ENCODE measurements at regions not wholly inside any gene's neighbourhood (a gene's known extent, or its start where the extent isn't known, plus 50 kb on each side); places are given as distances from the start of the nearest gene placed in this dataset.
A peak's percentile ranks its signal among the peaks of the same experiment; 100 is the strongest.
"Not testable (repeated sequence)": the region's sequence is repeated elsewhere in the genome, so short reads cannot be mapped to it uniquely, and the experiment has no call there.

DNA sequence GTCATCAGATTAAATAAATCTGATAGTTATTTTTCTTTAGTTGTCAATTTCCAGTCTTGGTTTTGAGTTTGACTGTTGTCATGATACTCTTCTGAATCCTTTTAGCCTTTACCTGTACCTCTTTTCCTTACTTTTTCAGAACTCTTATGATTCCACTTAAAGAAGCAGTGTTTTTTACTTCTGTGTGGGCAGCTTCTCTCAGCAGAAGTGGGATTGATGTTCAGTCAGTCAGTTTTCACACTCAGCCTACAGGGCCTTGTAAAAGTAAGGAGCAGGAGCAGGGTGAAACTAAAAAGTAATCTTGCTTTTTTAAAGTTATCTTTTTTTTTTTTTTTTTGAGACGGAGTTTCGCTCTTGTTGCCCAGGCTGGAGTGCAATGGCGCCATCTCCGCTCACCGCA, 75.1 kb downstream of the HAUS1 start:
- no peak for DNase-seq (ENCODE audit: low spot score)

DNA sequence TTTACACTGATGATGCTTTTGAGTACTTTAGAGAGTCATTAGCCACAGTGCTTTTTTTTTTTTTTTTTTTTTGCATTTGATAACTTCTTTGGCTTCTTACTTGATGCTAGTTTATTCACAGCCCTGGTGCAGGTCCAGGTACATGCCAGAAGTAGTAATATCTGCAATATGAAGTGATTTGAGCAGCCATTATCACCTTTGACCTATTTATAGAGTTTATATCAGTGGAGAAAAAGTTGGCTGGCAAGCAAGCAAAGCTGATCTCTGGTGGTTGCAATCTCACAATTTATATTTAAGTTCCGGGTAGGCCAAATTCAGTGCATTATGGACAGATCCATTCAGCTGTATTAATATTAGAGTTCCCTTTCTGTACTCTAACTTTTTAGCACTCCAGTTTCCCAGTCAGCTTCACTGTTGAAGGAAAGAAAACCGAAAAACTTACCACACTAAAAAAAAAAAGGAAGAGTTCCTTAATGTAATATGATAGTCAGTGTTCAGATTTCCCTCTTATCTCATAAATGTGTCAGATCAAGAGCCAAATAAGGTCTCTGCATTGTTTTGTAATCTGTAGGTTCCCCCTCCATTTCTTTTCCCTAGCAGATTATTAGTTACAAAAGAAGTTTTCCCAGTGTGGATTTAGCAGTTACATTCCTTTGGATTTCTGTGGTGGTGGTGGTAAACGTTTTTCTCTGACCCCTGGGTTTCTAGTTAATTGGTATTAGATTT, 78.6 kb downstream of the HAUS1 start:
- DNase-seq (ENCODE audit: low spot score) = no peak

DNA sequence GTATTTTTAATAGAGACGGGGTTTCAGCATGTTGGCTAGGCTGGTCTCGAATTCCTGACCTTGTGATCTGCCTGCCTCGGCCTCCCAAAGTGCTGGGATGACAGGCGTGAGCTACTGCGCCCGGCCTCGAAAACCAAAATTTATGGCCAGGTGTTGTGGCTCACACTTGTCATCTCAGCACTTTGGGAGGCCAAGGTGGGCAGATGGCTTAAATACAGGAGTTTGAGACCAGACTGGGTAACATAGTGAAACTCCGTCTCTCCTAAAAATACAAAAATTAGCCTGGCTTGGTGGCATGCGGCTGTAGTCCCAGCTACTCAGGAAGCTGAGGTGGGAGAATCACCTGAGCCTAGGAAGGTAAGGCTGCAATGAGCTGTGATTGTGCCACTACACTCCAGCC, 80.1 kb downstream of the HAUS1 start:
- DNase-seq (ENCODE audit: low spot score) = not testable (repeated sequence)

DNA sequence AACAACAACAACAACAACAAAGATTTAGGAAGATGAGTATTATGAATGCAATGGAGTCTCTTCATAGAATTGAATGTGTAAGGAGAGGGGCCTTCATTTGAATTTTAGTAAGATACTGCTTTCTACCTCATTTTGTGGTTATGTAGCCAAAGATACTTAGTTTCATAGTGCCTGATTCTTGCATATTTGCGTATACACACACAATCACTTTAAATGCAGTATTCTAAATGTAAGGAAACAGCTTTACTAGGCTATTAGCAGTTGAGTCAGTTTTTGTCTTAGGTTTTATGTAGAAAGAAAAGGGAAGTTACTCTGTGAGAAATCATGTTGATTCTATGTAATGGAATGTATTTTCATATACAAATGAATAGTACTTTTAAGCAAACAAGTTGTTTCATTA, 80.5 kb downstream of the HAUS1 start:
- no peak for DNase-seq (ENCODE audit: low spot score)

DNA sequence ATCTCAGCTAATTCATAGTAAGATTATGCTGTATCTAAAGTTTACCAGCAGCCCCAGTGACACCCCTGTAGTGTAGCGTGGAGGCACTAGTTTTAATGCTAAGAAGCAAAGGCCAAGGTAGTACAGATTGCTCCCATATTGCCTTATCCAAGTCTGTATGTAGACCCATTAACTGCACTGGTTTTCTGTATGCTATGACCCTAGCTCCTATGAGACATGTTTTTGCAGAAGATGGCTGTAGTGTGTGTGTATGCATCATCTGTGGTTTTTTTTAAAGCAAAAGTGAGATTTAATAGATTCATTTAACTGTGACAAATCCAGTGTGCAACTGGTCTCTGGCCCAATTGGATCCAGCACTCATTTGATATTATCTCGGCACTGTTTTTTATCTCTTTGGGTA, 86.5 kb downstream of the HAUS1 start:
- DNase-seq (ENCODE audit: low spot score) = no peak

DNA sequence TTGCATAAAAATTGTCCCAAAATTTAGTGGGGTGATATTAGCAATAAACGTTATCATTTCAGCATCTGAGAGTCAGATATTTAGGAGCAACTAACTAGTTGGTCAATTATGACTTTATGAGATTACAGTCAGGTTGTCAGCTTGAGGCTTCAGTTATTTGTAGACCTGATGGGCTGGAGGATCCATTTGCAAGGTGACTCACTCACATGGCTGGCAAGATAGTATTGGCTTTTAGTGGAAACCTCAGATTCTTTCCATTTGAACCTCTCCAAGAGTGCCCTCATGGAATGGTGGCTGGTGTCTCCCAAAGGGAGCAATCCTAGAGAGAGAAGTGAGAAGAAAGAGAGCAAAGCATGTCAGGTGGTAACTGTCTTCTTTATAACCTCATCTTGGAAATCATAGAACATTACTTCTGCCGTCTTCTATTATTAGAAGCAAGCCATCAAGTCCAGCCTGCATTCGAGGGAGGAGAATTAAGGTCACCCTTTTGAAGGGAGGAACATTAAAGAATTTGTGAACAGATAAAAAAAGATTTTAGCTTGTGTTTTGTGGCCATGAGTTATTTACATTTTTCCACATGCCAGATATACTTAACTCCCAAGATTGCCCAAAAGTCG, 92.5 kb downstream of the HAUS1 start:
- no peak for DNase-seq (ENCODE audit: low spot score)

DNA sequence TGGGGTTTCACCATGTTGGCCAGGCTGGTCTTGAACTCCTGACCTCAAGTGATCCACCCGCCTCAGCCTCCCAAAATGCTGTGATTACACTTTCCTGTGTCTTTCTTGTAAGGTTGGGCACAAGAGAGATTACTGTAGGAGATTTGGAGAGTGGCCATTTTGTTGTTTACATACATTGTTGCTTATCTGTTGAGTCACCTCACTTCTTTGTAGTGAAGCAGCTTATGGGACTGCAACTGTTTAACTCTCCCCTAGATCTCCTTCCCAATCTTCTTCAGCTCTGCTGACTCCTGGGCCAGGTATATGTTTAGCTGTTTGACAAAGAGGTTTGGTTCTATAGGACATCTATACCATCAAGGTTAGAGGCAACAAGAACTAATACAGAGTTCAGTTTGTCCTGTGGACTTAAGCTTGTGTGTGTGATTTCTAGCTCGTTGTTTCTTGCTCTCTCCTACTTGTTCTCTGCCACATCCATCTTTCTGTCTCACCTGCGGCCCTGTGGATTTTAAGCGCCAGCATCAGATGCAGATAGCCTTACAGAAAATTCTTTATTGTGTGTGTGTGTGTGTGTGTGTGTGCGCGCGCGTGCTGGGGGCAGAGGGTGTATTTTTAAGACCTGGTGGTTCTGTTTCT, 95.4 kb downstream of the HAUS1 start:
- DNase-seq (ENCODE audit: low spot score) = no peak

DNA sequence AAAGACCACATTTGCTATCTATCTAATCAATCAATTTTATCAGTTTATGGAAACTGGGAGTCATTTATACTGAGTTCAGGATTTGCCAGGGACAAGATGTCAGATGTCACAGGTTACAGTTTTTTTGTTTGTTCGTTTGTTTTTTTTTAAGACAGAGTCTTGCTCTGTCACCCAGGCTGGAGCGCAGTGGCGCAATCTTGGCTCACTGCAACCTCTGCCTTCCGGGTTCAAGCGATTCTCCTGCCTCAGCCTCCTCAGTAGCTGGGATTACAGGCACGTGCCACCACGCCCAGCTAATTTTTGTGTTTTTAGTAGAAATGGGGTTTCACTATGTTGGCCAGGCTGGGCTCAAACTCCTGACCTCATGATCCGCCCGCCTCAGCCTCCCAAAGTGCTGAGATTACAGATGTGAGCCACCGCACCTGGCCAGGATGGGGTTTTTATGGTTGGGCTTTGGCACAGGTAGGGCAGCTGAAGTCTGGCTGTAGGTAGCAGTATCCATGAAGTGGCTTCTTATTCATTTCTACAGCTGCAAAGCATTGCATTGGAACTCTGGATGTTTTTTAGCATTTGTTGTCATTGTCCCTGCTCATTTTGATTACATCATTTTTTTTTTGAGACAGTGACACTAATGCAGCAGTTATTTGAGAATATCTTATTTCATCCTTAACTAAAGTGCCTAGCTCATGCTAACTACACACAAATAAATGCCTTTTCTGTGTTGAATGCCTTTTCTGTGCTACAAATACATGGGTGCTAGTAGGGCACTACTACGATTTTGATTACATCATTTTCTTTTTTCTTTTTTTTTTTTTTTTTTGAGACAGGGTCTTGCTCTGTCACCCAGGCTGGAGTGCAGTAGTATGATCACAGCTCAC, 96.2 kb downstream of the HAUS1 start:
- not testable (repeated sequence) for DNase-seq (ENCODE audit: low spot score)

DNA sequence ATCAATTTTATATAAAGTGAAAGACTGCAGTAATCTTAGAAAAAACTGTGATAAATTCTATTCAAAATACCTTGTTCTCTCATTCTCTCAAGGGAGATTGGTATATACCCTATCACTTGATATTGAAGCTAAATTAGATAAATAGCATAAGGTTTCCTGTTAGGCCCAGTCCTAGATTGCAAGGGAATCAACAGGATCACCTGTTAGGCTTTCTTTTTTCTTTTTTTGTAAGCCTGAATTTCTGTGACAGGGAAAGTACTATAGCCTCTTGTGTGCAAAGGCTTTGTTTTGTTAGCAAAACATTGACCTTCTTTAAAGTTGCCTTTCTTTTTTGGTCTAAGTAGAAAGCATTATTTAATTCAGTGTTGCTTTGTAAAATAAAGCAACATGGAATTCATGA, 100.0 kb downstream of the HAUS1 start:
- DNase-seq (ENCODE audit: low spot score) = no peak

DNA sequence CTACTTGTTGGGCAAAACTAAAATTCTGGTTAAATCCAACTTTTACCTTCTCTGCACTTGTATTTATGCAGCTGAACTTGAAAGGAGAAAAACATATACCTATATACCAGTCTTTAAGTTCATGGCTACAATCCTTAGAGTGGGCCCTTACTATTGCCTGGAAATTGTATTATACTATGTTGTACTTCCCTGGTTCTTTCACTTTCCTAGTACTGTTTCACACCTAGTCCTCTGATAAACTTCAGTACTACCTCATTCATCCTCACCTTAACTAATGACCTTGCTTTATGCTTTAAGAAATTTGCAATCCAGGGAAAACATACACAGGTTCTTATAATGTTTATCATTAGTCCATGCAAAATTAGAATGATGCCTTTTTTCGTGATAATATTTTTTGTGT, 103.8 kb downstream of the HAUS1 start:
- no peak for DNase-seq (ENCODE audit: low spot score)

DNA sequence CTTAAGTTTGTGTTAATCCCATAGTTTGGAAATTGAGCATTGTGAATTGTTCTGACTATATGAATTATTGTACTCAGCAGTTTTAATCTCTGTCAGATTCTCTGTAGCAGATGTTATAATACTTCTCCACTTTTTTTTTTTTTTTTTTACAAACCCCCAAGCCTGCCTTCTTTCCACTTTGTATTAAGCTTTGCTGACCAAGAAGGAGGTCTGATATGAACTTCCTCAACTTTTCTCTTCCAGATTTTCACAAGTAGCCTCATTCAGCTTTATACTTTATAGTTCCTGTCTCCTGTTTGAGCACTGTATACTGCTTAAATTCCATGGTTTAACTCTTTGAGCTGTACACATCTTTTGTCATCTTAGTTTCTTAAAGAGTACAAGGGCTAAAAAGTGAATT, 105.0 kb downstream of the HAUS1 start:
- DNase-seq (ENCODE audit: low spot score) = no peak

DNA sequence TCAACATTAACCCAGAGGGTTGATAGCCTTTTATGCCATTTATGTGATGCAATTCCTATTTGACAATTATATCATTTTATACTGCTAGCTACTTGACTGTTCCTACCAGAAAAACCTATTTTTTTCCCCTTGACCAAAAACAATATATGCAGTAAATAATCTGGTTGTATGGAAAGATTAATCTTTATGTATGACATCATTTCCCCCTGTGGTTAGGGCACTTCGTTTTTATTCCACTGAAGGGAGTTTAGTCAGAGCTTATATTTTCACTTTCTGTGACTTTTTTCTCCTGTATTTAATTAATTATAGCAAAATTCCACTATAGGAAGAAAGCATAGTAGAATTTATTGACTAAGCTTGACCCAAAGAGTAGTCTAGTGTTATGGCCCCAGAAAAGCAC, 107.6 kb downstream of the HAUS1 start:
- DNase-seq (ENCODE audit: low spot score) = no peak

DNA sequence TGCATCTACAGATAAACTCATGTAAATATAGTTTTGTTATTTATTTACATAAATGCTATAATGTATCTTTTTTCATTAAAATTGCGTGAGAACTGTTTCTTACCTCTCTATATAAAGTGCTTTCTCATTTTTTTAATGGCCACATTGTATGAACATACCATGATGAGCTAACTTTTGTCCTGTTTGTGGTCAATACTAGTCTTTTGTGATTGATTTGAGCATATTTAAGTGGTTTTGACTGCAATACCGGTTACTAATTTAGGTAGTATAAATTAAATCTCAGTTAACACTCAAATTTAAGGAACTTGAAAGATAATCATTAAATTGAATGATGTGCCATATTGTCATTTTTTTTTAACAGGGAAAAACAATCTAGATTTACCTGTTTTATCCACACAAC, 108.2 kb downstream of the HAUS1 start:
- DNase-seq (ENCODE audit: low spot score) = no peak

DNA sequence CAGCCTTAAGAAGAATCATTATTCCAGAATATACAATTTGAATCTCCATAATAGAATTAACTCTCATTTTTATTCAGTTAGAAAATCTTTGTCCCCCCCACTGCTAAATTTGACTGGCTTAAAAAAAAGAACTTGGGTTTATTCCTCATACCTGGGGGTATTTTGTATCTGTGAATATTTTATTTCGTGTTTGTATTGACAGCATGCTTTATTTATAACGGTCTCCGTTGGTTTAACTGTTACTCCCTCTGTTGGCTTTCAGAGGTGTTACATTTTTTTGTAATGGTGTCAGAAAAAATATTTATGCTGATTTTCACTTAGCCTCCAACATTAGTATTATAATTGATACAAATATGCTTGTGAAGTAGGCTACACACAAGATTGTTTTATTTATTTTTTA, 109.1 kb downstream of the HAUS1 start:
- DNase-seq (ENCODE audit: low spot score) = peak; percentile 38

DNA sequence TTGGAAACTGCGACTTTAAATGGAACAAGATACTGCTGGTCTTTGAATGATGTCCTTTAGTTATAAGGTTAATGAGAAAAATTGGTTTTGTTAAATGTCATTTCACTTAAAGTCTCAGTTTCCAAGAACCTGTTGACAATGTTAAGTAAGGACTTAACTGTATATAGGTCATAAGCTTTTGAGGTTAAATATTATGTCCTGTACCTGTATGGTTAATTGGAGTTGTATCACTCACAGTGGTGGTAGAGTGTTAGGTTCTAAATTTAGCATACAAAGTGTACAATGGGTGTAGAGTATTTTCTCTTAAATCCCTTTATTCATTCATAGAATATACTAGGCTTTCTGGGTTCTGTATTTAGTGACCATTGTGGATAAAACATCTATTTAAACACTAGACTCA, 110.2 kb downstream of the HAUS1 start:
- no peak for DNase-seq (ENCODE audit: low spot score)

DNA sequence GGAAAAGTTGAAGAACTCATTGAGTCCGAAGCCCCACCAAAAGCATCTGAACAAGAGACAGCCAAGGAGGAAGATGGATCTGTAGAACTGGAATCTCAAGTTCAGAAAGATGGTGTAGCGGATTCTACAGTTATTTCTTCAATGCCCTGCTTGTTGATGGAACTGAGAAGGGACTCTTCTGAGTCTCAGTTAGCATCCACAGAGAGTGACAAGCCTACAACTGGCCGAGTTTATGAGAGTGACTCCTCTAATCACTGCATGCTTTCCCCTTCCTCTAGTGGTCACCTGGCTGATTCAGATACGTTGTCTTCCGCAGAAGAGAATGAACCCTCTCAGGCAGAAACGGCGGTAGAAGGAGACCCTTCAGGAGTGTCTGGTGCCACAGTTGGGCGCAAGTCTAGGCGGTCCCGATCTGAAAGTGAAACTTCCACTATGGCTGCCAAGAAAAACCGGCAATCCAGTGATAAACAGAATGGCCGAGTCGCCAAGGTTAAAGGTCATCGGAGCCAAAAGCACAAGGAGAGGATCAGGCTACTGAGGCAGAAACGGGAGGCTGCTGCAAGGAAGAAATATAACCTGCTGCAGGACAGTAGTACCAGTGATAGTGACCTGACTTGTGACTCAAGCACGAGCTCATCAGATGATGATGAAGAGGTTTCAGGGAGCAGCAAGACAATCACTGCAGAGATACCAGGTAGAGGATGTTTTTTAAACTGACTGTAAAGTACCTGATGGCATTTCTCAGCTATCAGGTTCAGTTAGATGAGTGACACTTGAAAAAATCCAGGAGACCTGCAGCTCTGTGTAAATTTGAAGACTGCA, 111.9 kb downstream of the HAUS1 start:
- DNase-seq (ENCODE audit: low spot score) = no peak

DNA sequence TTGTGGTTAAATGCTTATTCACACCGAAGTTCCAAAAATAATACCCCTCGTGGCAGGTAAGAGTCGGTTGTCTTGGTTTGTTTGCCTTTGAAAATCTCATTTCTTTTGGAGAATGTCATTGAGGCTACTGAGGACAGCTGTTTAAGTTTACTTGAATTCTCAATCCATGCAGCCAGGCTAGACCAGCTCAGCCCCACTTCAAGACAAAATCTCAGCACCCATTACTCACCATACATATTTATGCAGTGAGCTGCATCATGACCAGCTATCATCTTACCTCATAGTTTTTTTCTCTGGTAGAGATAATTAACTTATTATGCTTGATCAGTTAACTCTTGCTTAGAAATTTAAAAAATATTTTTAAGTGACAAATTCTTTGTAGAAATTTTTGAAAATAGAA, 115.9 kb downstream of the HAUS1 start:
- DNase-seq (ENCODE audit: low spot score) = peak; percentile 71

DNA sequence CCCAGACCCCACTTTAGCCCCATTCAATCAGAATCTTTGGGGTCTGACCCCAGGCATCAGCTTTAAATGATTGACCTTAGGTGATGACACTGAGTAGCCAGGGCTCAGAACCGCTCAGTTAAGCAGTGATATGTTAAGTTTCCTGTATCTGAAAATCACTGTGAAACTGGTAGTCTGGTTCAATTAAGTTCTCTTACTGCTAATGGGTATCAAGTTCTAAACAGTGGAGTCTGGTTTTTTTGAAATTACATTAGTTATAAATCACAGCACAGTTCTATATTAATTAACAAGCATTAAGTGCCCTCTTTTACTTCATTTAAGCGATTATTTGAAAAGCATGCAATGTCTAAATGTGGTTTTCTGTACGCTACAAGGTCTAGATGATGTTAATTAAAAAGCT, 117.9 kb downstream of the HAUS1 start:
- DNase-seq (ENCODE audit: low spot score) = no peak

DNA sequence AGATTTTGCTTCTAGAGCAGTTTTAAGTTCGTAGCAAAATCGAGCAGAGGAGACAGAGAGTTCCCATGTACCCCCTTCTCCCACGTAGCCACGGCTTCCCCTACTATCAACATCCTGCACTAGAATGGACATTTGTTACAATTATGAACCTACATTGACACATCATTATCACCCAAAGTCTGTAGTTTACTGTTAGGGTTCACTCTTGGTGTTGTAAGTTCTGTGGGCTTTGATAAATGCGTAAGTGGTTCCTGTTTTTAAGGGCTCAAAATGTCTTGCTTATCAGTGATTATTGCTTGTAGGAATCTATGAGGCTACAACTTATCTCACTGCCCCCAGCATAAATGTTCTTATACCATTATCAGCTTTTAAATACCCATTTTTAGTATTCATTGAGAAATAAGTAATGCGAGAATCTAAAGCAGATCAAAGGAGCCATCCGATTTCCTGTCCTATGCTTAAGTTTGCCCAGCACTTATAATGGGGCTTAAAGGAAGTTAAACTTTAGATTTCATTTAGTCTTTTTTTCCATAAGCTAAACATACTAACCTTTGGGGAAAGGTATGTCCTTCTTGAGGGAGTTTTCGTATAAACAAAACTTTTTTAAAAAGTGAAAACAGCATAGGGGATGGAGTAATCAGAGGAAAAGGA, 118.7 kb downstream of the HAUS1 start:
- no peak for DNase-seq (ENCODE audit: low spot score)

DNA sequence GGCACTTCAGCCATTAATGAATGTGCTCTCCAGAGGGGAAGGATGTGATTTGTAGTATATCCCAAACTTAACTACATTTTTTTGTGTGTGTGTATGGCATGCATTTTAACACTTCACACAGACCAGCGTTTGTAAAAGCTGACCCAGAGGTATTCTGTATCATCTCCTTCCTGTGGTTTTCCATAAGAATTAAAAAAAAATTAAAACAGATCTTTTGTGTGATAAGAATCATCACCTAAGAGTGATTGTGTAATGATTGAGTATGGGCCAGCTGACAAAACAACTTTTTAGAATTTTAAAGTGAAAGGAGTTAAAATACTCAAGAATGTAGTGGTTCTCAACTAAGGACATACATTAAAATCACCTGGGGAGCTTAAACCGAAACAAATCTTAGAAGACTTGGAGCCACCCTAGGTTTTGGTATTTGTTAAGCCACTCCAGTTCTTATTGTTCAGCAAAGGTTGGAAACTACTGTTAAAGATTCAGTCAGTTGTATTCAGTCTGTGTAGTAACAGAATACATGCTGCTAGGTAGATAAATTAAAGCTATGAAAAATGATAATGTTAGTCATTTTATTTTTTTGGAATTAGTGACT, 120.1 kb downstream of the HAUS1 start:
- DNase-seq (ENCODE audit: low spot score) = no peak

DNA sequence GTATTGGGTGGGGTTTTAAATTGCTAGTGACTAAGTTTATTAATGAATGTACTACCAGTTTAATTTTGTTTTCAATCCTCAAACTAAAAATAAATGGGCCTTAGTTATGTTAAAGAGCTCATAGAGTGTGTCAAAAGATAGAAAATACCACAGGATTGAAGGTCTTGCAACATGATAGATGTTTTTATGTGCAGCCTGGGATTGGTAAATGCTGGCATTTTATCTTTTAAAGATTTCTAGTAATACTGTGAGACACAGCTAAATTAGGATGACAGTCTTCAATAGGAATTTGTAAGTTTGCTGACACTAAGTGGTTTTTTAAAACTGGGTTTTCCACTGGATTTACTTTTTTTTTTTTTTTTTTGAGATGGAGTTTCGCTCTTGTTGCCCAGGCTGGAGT, 122.3 kb downstream of the HAUS1 start:
- DNase-seq (ENCODE audit: low spot score) = peak; percentile 58

All from AG20443 (cell line).